Mammary epithelial cell (primary cell): ENCODE measurements at regions not wholly inside any gene's neighbourhood (a gene's known extent, or its start where the extent isn't known, plus 50 kb on each side); places are given as distances from the start of the nearest gene placed in this dataset.

Experiments
- EZH2 ChIP-seq: IDR thresholded peaks from 2 replicates; pipeline ENCODE4 v1.6.1; 2012; ENCODE audit warnings: low read length, inconsistent platforms, borderline replicate concordance
- TF ChIP-seq, protein P1 (sequence below), 2 donors: IDR thresholded peaks in 1 of 2; conservative IDR thresholded peaks in 1 of 2; 2 replicates each; pipeline ENCODE4 v1.5.1; 2011 to 2012; ENCODE audit warnings: inconsistent platforms in 2 of 2, low read length in 2 of 2, mild to moderate bottlenecking in 2 of 2, control low read depth in 1 of 2, low read depth in 1 of 2; ENCODE audit not compliant: insufficient read depth in 1 of 2; ENCODE audit errors: extremely low read depth in 1 of 2

DNA sequence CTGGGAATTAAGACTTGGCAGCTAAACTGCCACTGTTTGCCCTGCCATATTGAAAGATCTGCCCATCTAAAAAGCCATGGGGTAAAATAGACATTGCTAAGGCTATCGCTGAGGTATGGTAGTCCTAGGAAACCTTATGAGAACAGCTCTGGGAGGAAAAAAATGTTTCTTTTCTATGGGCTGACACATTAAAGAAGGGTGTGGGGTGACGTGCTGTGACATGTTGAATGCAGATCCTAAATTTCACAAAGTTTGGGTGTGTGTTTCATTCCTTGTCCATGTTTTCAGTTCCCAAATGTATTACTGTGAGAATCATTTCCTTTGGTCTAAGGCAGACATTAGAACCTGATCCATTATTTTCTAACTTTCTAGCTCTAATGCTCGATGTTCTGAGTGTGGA lies 766.4 kb downstream of the BCL11A start:
- TF ChIP-seq, protein P1, sequence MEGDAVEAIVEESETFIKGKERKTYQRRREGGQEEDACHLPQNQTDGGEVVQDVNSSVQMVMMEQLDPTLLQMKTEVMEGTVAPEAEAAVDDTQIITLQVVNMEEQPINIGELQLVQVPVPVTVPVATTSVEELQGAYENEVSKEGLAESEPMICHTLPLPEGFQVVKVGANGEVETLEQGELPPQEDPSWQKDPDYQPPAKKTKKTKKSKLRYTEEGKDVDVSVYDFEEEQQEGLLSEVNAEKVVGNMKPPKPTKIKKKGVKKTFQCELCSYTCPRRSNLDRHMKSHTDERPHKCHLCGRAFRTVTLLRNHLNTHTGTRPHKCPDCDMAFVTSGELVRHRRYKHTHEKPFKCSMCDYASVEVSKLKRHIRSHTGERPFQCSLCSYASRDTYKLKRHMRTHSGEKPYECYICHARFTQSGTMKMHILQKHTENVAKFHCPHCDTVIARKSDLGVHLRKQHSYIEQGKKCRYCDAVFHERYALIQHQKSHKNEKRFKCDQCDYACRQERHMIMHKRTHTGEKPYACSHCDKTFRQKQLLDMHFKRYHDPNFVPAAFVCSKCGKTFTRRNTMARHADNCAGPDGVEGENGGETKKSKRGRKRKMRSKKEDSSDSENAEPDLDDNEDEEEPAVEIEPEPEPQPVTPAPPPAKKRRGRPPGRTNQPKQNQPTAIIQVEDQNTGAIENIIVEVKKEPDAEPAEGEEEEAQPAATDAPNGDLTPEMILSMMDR (conservative IDR thresholded peaks at IDR 0.05 in 1 of 2, IDR thresholded peaks at IDR 0.05 in 1 of 2; ENCODE audit: extremely low read depth in 1 of 2, insufficient read depth in 1 of 2, low read depth in 1 of 2, low read length in 2 of 2): no peak
- no peak for TF ChIP-seq EZH2
